SK-N-SH (cell line): ENCODE measurements at regions not wholly inside any gene's neighbourhood (a gene's known extent, or its start where the extent isn't known, plus 50 kb on each side); places are given as distances from the start of the nearest gene placed in this dataset.

Source experiments
- EP300 ChIP-seq, 2 experiments: IDR thresholded peaks; 2 replicates each; pipeline versions ENCODE4 v1.4.0 to v1.6.1; 2012; ENCODE audit warnings: borderline replicate concordance in 1 of 2, low read depth in 1 of 2, low read length in 1 of 2
- POLR2AphosphoS5 ChIP-seq: IDR thresholded peaks from 2 replicates; pipeline ENCODE4 v1.6.1; 2012; ENCODE audit warnings: low read depth, low read length
- YY1 ChIP-seq: IDR thresholded peaks from 2 replicates; pipeline ENCODE4 v1.4.0; 2012; ENCODE audit warnings: low read depth, mild to moderate bottlenecking
- TF ChIP-seq, protein P1 (sequence below): fragments of 200-600 bp; sonication (generic); IDR thresholded peaks from 2 replicates; pipeline ENCODE4 v1.6.1; 2017; ENCODE audit warnings: antibody characterized with exemption, mild to moderate bottlenecking, moderate library complexity

DNA sequence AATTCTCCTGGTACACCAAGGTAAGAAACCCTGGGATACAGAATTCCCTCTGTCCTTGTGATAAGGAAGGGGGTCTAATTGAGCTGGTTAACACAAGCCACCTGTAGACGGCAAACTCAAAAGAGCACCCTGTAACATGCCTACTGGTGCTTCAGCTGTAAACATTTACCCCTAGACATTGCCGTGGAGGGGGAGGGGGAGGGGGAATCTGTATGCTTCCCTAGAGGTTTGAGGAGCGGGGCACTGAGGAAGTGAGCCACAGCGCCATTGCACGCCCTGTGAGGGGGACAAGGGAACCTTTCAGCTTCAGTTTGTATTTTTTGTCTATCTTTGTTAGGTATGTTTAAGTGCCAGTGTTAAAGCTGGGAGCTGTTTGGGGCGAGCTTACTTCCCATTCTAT is 99.8 kb downstream of the AASDHPPT start:
- TF ChIP-seq EP300 (IDR thresholded peaks at IDR 0.05; ENCODE audit: borderline replicate concordance in 1 of 2, low read depth in 1 of 2, low read length in 1 of 2): no peak
- no peak for TF ChIP-seq POLR2AphosphoS5
- TF ChIP-seq, protein P1, sequence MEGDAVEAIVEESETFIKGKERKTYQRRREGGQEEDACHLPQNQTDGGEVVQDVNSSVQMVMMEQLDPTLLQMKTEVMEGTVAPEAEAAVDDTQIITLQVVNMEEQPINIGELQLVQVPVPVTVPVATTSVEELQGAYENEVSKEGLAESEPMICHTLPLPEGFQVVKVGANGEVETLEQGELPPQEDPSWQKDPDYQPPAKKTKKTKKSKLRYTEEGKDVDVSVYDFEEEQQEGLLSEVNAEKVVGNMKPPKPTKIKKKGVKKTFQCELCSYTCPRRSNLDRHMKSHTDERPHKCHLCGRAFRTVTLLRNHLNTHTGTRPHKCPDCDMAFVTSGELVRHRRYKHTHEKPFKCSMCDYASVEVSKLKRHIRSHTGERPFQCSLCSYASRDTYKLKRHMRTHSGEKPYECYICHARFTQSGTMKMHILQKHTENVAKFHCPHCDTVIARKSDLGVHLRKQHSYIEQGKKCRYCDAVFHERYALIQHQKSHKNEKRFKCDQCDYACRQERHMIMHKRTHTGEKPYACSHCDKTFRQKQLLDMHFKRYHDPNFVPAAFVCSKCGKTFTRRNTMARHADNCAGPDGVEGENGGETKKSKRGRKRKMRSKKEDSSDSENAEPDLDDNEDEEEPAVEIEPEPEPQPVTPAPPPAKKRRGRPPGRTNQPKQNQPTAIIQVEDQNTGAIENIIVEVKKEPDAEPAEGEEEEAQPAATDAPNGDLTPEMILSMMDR: no peak
- TF ChIP-seq YY1: no peak
